ENCODE measurements at regions not wholly inside any gene's neighbourhood (a gene's known extent, or its start where the extent isn't known, plus 50 kb on each side); places are given as distances from the start of the nearest gene placed in this dataset.

- Histone ChIP-seq H3K4me3 (replicated peaks in 1 of 3; ENCODE audit: insufficient read depth in 1 of 3, low read depth in 1 of 3, low read length in 3 of 3) (no peak overlapping the region), H2AFZ (ENCODE audit: low read depth, low read length) (no peak overlapping the region), H3K9ac (replicated peaks; ENCODE audit: extremely low read depth, insufficient read depth, low read length) (no peak overlapping the region), H3K27me3 (ENCODE audit: control insufficient read depth in 2 of 2, insufficient read depth in 2 of 2, low read length in 2 of 2) (no peaks in the 10 kb centered on the region), H3K79me2 (ENCODE audit: control insufficient read depth, insufficient read depth, low read length) (no peaks in the 10 kb centered on the region), H3K36me3 (ENCODE audit: control insufficient read depth in 2 of 2, extremely low read depth in 1 of 2, insufficient read depth in 2 of 2, low read length in 2 of 2) (no peaks in the 10 kb centered on the region), H3K9me1 (replicated peaks; ENCODE audit: control insufficient read depth, extremely low read depth, insufficient read depth, low read length) (no peaks in the 10 kb centered on the region), H3K4me1 (ENCODE audit: control insufficient read depth, extremely low read depth, insufficient read depth, low read length) (no peaks in the 10 kb centered on the region), H4K20me1 (replicated peaks; ENCODE audit: control insufficient read depth, extremely low read depth, insufficient read depth, low read length) (no peaks in the 10 kb centered on the region), H3K4me2 (ENCODE audit: insufficient read depth, low read length) (no peak overlapping the region), H3K27ac (ENCODE audit: insufficient read depth, low read depth, low read length) (no peak overlapping the region), H3K9me3 (replicated peaks; ENCODE audit: control insufficient read depth, insufficient read depth, low read length) (peaks cover 19% of the 10 kb centered on the region)
- intact Hi-C loops (cut with micrococcal nuclease) (no loop called here), dilution Hi-C loops (cut with MboI; ENCODE audit: extremely low pct_ligation_motif_present, low sequenced_read_pairs) (no loop called here)
- ChIA-PET POLR2A (no interaction called here), CTCF (no interaction called here)
- no peak for FAIRE-seq
- BruUV-seq (replicated peaks): no TSS peak
- no peak for DNase-seq (ENCODE audit: low read depth, low spot score)
- TF ChIP-seq FOS (IDR thresholded peaks at IDR 0.05; ENCODE audit: borderline replicate concordance, insufficient read depth, low read length) (no peak), POLR2A (IDR thresholded peaks at IDR 0.05; ENCODE audit: low read depth, low read length) (no peak), CTCF (IDR thresholded peaks at IDR 0.05; ENCODE audit: extremely low read depth in 1 of 2, insufficient read depth in 1 of 2, low read depth in 1 of 2, low read length in 2 of 2) (no peak), POLR2AphosphoS5 (IDR thresholded peaks at IDR 0.05; ENCODE audit: insufficient read depth, low read depth, low read length) (no peak), JUN (IDR thresholded peaks at IDR 0.05; ENCODE audit: borderline replicate concordance, insufficient read depth, insufficient read length, low read depth) (no peak), EZH2 (IDR thresholded peaks at IDR 0.05; ENCODE audit: borderline replicate concordance, low read depth, low read length, severe bottlenecking) (no peak), MYC (IDR thresholded peaks at IDR 0.05; ENCODE audit: low read depth, low read length) (no peak), GATA2 (IDR thresholded peaks at IDR 0.05; ENCODE audit: insufficient read depth, insufficient read length, low read depth, low read length) (no peak), MAX (IDR thresholded peaks at IDR 0.05; ENCODE audit: insufficient read depth, insufficient read length) (no peak)
Observed at GRCh38 chr5:2302169-2302568, 419.4 kb upstream of the IRX4 start.

Measured in endothelial cell of umbilical vein (primary cell).